ENCODE measurements at regions not wholly inside any gene's neighbourhood (a gene's known extent, or its start where the extent isn't known, plus 50 kb on each side); places are given as distances from the start of the nearest gene placed in this dataset.

DNA sequence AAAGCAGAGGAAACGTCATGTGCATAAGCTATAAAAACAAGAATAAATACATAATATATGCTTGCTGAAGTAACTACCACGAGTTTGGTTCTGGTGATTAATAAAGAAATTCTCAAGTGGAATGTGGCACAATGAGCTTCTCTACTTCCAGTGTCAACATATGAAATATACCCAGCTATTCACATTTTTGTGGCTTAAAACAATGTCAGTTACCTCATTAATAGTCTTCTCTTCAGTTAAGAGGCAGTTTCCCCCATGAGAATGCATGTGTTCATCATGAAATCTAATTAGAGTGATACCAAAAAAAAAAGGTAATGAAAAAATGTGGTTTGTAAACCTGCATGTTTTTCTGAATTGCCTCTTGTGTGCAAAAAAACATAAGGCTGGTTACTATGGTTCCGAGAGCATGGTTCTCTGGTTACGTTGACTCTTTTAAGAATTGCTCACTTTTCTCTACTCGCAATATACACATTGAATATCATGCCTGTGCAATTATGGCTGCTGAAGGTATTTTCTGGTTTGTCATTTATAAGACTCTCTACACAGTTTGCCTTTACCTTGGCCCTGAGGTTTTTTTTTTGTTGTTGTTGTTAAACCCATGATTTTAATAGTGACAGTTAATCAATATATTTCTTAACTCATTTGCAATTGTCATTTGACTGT, 108.2 kb downstream of the PCDH7 start:
- TF ChIP-seq, protein P1, sequence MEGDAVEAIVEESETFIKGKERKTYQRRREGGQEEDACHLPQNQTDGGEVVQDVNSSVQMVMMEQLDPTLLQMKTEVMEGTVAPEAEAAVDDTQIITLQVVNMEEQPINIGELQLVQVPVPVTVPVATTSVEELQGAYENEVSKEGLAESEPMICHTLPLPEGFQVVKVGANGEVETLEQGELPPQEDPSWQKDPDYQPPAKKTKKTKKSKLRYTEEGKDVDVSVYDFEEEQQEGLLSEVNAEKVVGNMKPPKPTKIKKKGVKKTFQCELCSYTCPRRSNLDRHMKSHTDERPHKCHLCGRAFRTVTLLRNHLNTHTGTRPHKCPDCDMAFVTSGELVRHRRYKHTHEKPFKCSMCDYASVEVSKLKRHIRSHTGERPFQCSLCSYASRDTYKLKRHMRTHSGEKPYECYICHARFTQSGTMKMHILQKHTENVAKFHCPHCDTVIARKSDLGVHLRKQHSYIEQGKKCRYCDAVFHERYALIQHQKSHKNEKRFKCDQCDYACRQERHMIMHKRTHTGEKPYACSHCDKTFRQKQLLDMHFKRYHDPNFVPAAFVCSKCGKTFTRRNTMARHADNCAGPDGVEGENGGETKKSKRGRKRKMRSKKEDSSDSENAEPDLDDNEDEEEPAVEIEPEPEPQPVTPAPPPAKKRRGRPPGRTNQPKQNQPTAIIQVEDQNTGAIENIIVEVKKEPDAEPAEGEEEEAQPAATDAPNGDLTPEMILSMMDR (conservative IDR thresholded peaks at IDR 0.05; ENCODE audit: low read depth, low read length), result no peak
- TF ChIP-seq EZH2 (IDR thresholded peaks at IDR 0.05; ENCODE audit: borderline replicate concordance, low read depth, low read length, poor library complexity, severe bottlenecking), result no peak
